ENCODE measurements at regions not wholly inside any gene's neighbourhood (a gene's known extent, or its start where the extent isn't known, plus 50 kb on each side); places are given as distances from the start of the nearest gene placed in this dataset.

DNA sequence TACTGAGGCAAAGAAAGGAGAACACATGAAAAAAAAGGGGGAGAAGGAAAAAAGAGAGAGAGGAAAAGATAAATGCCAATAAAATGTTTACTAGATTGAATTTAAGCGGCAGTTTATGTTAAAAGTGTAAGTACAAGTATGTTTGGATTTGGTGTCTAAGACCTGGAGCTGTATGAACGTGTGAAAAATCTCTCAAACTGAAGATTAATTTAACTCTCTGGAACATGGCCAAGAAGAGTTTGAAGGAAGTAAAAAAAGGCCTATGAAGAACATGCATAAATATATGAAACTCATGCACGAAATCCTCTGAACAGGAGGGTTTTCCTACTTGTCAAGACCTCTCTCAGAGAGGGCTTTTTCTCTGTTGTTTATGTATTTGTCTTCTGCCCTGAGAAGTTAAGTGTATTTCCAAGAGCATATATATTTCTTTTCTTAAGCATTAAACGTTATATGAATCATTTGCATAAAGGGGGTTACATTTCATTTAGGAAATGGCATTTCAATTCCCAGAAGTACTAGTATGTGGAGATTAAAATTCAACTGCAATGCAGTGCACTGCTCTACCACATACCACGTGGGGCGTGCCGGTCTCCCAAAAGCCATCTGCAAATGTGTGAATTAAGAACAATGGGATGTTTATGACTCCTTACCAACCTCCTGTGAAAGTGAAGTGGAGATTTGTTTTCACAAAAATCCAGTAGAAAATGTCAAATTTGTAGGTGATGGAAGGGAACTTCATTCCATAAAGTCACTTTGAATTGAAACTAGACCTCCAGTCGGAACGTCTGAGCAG, 281.1 kb upstream of the TRIB2 start:
- no peak for TF ChIP-seq POLR2A (IDR thresholded peaks at IDR 0.05)
- TF ChIP-seq, protein P1, sequence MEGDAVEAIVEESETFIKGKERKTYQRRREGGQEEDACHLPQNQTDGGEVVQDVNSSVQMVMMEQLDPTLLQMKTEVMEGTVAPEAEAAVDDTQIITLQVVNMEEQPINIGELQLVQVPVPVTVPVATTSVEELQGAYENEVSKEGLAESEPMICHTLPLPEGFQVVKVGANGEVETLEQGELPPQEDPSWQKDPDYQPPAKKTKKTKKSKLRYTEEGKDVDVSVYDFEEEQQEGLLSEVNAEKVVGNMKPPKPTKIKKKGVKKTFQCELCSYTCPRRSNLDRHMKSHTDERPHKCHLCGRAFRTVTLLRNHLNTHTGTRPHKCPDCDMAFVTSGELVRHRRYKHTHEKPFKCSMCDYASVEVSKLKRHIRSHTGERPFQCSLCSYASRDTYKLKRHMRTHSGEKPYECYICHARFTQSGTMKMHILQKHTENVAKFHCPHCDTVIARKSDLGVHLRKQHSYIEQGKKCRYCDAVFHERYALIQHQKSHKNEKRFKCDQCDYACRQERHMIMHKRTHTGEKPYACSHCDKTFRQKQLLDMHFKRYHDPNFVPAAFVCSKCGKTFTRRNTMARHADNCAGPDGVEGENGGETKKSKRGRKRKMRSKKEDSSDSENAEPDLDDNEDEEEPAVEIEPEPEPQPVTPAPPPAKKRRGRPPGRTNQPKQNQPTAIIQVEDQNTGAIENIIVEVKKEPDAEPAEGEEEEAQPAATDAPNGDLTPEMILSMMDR (IDR thresholded peaks at IDR 0.05), result no peak
